Activated T-cell treated with anti-CD3 and anti-CD28 coated beads, Interleukin-2, amount 50 U/mL, for 72 hours (primary cell): ENCODE measurements at regions not wholly inside any gene's neighbourhood (a gene's known extent, or its start where the extent isn't known, plus 50 kb on each side); places are given as distances from the start of the nearest gene placed in this dataset.

ENCODE experiments used
- ATAC-seq, 2 donors: fragments of 150-1000 bp; cut with Tn5 transposase; replicated peaks in 1 of 2; 2 replicates each; pipeline ENCODE4 v1.10.0; 2021; ENCODE audit warnings: moderate library complexity in 2 of 2, mild to moderate bottlenecking in 1 of 2
- DNase-seq, 2 donors: peaks; one replicate each; pipeline ENCODE4 v3.0.0; 2021 to 2022; ENCODE audit warnings: mixed read lengths in 1 of 2
- H3K27ac Mint-ChIP-seq: one replicate; pipeline ENCODE4 v1.8.0; 2022; ENCODE audit warnings: mild to moderate bottlenecking, moderate library complexity, mixed read lengths
- H3K27me3 Mint-ChIP-seq: one replicate; pipeline ENCODE4 v1.8.0; 2022; ENCODE audit warnings: low read depth, mixed read lengths
- H3K36me3 Mint-ChIP-seq, 2 donors: one replicate each; pipeline ENCODE4 v1.8.0; 2022; ENCODE audit warnings: mixed read lengths in 2 of 2, mild to moderate bottlenecking in 1 of 2; ENCODE audit not compliant: insufficient read depth in 2 of 2
- H3K4me1 Mint-ChIP-seq: one replicate; pipeline ENCODE4 v1.8.0; 2022; ENCODE audit warnings: low read depth, mixed read lengths
- H3K4me3 Mint-ChIP-seq, 2 donors: one replicate each; pipeline ENCODE4 v1.8.0; 2022; ENCODE audit warnings: mild to moderate bottlenecking in 2 of 2, mixed read lengths in 2 of 2, moderate library complexity in 2 of 2
- H3K9me3 Mint-ChIP-seq, 2 donors: one replicate each; pipeline ENCODE4 v1.8.0; 2022; ENCODE audit warnings: mixed read lengths in 2 of 2

- H3K9me3 Mint-ChIP-seq = peaks cover 6 to 8% of the 10 kb centered on the region in 2 donors
- peaks cover 0 to 3% of the 10 kb centered on the region in 2 donors for H3K36me3 Mint-ChIP-seq
- DNase-seq (no peak), ATAC-seq (no peak)
- H3K4me3 Mint-ChIP-seq = no peak overlapping the region
- no peak overlapping the region for H3K27ac Mint-ChIP-seq
- peaks cover 7% of the 10 kb centered on the region for H3K27me3 Mint-ChIP-seq
- H3K4me1 Mint-ChIP-seq = peaks cover 20% of the 10 kb centered on the region
Observed at GRCh38 chr3:31011380-31011779, 116.9 kb upstream of the GADL1 start.

DNA sequence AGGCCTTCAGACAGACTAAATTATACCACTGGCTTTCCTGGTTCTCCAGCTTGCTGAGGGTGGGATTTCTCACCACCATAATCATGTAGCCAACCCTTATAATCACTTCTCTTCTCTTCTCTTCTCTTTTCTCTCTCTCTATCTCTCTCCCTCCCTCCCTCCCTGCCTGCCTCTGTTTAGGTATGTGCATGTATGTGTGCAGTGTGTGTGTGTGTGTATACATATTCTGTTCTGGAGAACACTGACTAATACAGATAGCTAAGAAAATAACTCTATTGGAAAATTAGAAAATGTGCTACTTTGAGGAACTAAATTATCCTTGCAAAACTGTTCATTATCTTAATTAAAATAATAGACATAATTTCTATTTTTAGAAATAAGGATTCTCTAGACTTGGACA is 118.6 kb upstream of the GADL1 start:
- Mint-ChIP-seq H3K27me3 (peaks cover 7% of the 10 kb centered on the region), H3K36me3 (peaks cover 0 to 3% of the 10 kb centered on the region in 2 donors)

DNA sequence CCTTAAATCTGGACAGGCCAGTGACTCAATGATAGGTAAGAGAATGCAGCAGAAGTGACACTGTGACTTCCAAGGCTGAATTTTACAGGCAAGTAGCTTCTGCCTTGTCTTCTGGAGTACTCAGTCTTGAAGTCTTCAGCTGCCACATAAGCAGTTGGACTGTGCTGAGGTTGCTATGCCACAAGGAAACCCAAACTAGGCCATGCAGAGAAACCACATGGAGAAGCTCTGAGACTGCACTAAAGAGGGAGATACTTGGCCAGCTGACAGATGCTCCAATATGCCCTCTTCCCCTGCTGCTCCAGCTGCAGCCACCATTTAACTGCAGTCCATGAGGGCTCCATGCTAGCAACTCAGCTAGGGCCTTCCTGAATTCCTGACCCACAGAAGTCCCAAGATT is 119.4 kb upstream of the GADL1 start:
- Mint-ChIP-seq H3K27ac (no peak overlapping the region), H3K27me3 (peaks cover 7% of the 10 kb centered on the region), H3K9me3 (peaks cover 2 to 5% of the 10 kb centered on the region in 2 donors), H3K36me3 (peaks cover 0 to 3% of the 10 kb centered on the region in 2 donors), H3K4me3 (no peak overlapping the region), H3K4me1 (peaks cover 21% of the 10 kb centered on the region)
- DNase-seq (no peak), ATAC-seq (no peak)

More for the DNA sequence above, 118.6 kb upstream of the GADL1 start:
- no peak for ATAC-seq
- Mint-ChIP-seq H3K9me3 (peaks cover 4 to 8% of the 10 kb centered on the region in 2 donors), H3K27ac (no peak overlapping the region), H3K4me1 (peaks cover 22% of the 10 kb centered on the region), H3K4me3 (no peak overlapping the region)
- no peak for DNase-seq

DNA sequence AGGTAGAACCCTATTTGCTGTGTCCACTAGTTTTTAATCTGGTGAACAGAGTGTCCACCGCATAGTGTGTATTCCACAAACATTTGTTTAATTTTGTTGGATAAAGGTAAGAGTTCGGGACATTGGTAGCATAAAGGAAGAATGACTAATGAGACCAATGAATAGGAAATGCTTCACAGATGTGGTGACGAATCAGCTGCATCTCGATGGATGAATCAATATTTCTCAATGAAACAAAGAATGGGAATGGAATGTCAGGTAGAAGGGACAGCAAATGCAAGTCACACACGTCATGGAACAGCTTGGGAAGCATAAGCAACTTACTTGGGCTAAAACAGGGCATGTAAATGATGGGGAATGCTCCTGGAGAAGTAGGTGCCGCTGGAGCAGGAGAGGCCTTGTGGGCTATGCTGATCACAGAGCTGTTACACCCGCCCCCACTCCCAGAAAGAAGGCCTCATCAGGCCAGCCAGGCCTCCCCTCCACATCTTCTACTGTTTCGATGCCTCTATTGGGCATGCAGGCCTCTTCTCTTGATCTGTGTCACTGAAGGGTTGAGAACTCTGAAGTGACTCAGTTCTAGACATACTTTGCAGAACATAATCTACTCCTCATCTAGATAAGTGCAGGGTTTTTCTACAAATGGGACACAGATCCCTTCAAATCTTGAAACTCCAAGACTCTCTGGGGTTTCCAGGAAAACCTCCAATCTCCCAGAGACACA is 120.0 kb upstream of the GADL1 start:
- DNase-seq = peak; percentile 4 to 15

GRCh38 chr3:31016196-31016595 is 121.7 kb upstream of the GADL1 start:
- H3K4me1 Mint-ChIP-seq = peaks cover 18% of the 10 kb centered on the region
- H3K4me3 Mint-ChIP-seq = no peak overlapping the region
- H3K9me3 Mint-ChIP-seq = peaks cover 0 to 1% of the 10 kb centered on the region in 2 donors
- H3K36me3 Mint-ChIP-seq = peaks cover 0 to under 1% of the 10 kb centered on the region in 2 donors
- H3K27ac Mint-ChIP-seq = peak overlapping the region; percentile 56
- peaks cover 3% of the 10 kb centered on the region for H3K27me3 Mint-ChIP-seq
- ATAC-seq (no peak), DNase-seq (no peak)

More for the DNA sequence above, 120.0 kb upstream of the GADL1 start:
- Mint-ChIP-seq H3K4me3 (no peak overlapping the region), H3K36me3 (peaks cover 0 to 3% of the 10 kb centered on the region in 2 donors), H3K27ac (no peak overlapping the region), H3K4me1 (peaks cover 18% of the 10 kb centered on the region), H3K27me3 (peaks cover 7% of the 10 kb centered on the region), H3K9me3 (peaks cover 0 to 3% of the 10 kb centered on the region in 2 donors)
- peak; percentile 64 to 88 for ATAC-seq

DNA sequence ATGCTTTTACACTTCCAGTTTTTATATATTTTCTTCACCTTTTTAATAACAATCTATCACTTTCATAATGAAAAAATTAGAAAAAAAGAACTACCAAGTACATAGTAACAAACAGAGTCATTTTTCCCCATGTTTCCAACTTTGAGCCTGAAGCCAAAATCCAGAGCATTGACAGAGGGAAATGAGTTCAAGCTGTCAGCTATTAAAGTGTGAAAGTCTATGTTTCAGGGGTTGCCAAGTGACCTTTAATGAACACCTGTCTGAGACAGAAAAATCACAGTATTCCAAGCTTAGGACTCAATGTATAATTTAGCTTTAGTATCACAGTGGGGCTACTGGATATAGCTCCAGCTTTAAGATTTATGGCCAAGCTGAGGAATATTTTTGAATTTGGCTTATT is 128.3 kb upstream of the GADL1 start:
- Mint-ChIP-seq H3K36me3 (peaks cover 1 to 2% of the 10 kb centered on the region in 2 donors), H3K4me1 (no peaks in the 10 kb centered on the region)
- no peak for DNase-seq

DNA sequence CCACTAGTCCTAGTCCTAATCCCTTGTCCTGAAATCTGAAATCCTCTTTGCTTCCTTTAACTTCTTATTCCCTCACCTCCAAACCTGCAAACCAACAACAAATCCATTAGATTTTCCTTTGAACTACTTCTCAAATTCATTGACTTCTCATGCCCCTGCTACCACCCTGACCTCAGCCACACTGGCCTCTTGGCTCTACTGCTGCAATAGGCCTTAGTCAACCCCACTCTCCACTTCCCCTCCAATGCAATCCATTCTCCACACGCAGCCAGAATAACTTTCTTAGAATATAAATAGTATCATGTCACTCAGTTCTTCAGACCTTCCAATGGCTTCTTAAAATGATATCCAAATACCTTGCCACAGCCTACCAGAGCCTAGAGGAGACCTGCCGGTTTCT is 131.1 kb upstream of the GADL1 start:
- Mint-ChIP-seq H3K4me1 (no peaks in the 10 kb centered on the region), H3K27ac (no peak overlapping the region), H3K27me3 (no peaks in the 10 kb centered on the region), H3K4me3 (no peak overlapping the region), H3K36me3 (peaks cover 1 to 6% of the 10 kb centered on the region in 2 donors), H3K9me3 (peaks cover 0 to 2% of the 10 kb centered on the region in 2 donors)
- no peak for ATAC-seq
- no peak for DNase-seq

More for the DNA sequence above, 128.3 kb upstream of the GADL1 start:
- Mint-ChIP-seq H3K9me3 (peaks cover 1 to 2% of the 10 kb centered on the region in 2 donors), H3K27me3 (no peaks in the 10 kb centered on the region), H3K4me3 (no peak overlapping the region), H3K27ac (no peak overlapping the region)
- no peak for ATAC-seq

- DNase-seq = no peak
- ATAC-seq = no peak
- no peaks in the 10 kb centered on the region for H3K27me3 Mint-ChIP-seq
- H3K36me3 Mint-ChIP-seq = peaks cover 1 to 6% of the 10 kb centered on the region in 2 donors
- H3K4me3 Mint-ChIP-seq = no peak overlapping the region
- H3K9me3 Mint-ChIP-seq = peaks cover 0 to 2% of the 10 kb centered on the region in 2 donors
- no peak overlapping the region for H3K27ac Mint-ChIP-seq
- H3K4me1 Mint-ChIP-seq = no peaks in the 10 kb centered on the region
Observed at GRCh38 chr3:31027191-31027761, 132.8 kb upstream of the GADL1 start.

DNA sequence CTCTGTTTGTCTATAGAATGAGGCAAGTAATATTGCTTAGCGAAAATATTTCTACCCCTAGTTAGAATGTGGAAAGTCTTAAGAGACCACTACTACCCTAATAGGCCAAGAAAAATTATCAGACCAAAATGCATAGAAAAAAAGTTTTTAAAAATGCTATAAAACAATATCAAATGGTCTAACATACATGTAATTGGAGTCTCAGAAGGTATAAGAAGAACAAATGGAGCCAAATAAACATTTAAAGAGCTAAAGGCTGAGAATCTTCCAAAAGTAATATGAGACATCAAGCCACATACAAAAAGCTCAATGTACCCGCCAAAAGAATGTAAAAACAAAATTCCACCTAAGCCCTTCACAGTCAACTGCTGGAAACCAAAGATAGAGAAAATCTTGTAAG is 133.5 kb upstream of the GADL1 start:
- H3K4me3 Mint-ChIP-seq = no peak overlapping the region
- no peak for ATAC-seq

GRCh38 chr3:31028766-31029165 is 134.3 kb upstream of the GADL1 start:
- H3K36me3 Mint-ChIP-seq = peaks cover 1 to 6% of the 10 kb centered on the region in 2 donors
- DNase-seq (no peak), ATAC-seq (no peak)
- H3K4me1 Mint-ChIP-seq = no peaks in the 10 kb centered on the region
- H3K9me3 Mint-ChIP-seq = peaks cover 0 to 2% of the 10 kb centered on the region in 2 donors
- H3K4me3 Mint-ChIP-seq = no peak overlapping the region
- no peaks in the 10 kb centered on the region for H3K27me3 Mint-ChIP-seq
- H3K27ac Mint-ChIP-seq = no peak overlapping the region

More for the DNA sequence above, 133.5 kb upstream of the GADL1 start:
- Mint-ChIP-seq H3K4me1 (no peaks in the 10 kb centered on the region), H3K36me3 (peaks cover 1 to 6% of the 10 kb centered on the region in 2 donors), H3K9me3 (peaks cover 0 to 2% of the 10 kb centered on the region in 2 donors), H3K27me3 (no peaks in the 10 kb centered on the region), H3K27ac (no peak overlapping the region)
- DNase-seq = no peak

GRCh38 chr3:31029706-31030105 is 135.2 kb upstream of the GADL1 start:
- peaks cover 1 to 6% of the 10 kb centered on the region in 2 donors for H3K36me3 Mint-ChIP-seq
- peaks cover 0 to 2% of the 10 kb centered on the region in 2 donors for H3K9me3 Mint-ChIP-seq
- DNase-seq = no peak
- no peaks in the 10 kb centered on the region for H3K27me3 Mint-ChIP-seq
- no peaks in the 10 kb centered on the region for H3K4me1 Mint-ChIP-seq
- H3K27ac Mint-ChIP-seq = no peak overlapping the region
- no peak for ATAC-seq
- H3K4me3 Mint-ChIP-seq = no peak overlapping the region

- Mint-ChIP-seq H3K27ac (no peak overlapping the region), H3K4me1 (no peaks in the 10 kb centered on the region), H3K4me3 (no peak overlapping the region), H3K27me3 (peaks cover 4% of the 10 kb centered on the region), H3K9me3 (peaks cover 0 to 3% of the 10 kb centered on the region in 2 donors), H3K36me3 (no peaks in the 10 kb centered on the region)
- ATAC-seq (no peak), DNase-seq (no peak)
Observed at GRCh38 chr3:31035681-31036080, 141.2 kb upstream of the GADL1 start.

DNA sequence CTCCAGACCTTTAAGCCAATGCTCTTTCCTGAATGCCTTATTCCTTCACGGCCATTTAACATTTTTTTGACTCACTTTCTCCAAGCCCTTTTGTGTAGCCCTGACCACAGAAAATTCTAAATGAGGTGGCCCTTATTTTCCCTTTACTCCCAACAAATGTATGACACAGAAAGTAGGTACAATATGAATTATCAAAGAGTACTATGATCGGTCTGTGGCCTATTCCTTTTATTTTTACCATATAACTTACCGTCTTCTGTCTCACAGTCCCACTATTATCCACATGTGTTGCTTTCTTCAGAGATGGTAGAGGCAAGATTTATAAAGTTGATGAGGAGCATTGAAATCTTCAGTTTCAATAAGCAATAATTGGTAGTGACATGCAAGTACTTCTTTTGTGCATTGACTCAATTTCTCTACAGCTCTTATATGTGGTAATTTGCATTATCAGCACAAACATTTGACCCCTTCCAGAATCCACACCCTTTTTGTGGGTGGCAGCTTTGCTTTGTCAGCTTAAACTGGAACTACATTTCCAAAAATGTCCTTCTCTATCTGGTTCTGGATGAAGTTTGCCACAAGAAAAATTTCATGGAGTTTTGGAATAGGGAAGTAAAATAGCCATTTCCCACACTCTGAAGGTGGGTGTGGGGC is 143.8 kb upstream of the GADL1 start:
- H3K9me3 Mint-ChIP-seq = peaks cover 7 to 12% of the 10 kb centered on the region in 2 donors
- peaks cover 4% of the 10 kb centered on the region for H3K27me3 Mint-ChIP-seq
- DNase-seq (no peak), ATAC-seq (peak in 1 of 2 donors; percentile 50)
- H3K4me1 Mint-ChIP-seq = peaks cover 4% of the 10 kb centered on the region
- H3K36me3 Mint-ChIP-seq = peaks cover 0 to 6% of the 10 kb centered on the region in 2 donors
- H3K4me3 Mint-ChIP-seq = no peak overlapping the region
- no peak overlapping the region for H3K27ac Mint-ChIP-seq
